ENCODE measurements at regions not wholly inside any gene's neighbourhood (a gene's known extent, or its start where the extent isn't known, plus 50 kb on each side); places are given as distances from the start of the nearest gene placed in this dataset.
A peak's percentile ranks its signal among the peaks of the same experiment; 100 is the strongest.

DNA sequence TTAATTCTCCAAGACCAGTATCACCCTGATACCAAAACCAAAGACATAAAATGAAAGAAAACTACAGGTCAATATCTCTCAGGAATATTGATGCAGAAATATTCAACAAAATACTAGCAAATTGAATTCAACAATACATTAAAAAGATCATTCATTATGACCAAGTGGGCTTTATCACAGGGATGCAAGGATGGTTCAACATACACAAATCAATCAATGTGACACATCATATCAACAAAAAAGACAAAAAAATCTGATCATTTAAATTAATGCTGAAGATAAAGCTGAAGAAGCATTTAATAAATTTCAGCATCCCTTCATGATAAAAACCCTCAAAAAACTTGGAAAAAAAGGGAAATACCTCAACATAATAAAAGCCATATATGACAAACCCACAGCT, 341.4 kb downstream of the GUCY2F start:
- POLR2A ChIA-PET = no interaction called here
- CTCF ChIA-PET = interaction anchor here (0.7 kb wide), 1 partner anchor 344 kb away, joined by 3 read pairs; no protein-coding TSS in a partner anchor
- H3K27ac ChIP-seq (ENCODE audit: extremely low read depth, low read depth, low read length) = no peak overlapping the region
- H3K9me3 ChIP-seq (ENCODE audit: control insufficient read depth, insufficient read depth, low read depth, low read length) = no peaks in the 10 kb centered on the region
- H3K4me3 ChIP-seq (ENCODE audit: low read depth, low read length) = no peak overlapping the region
- no peaks in the 10 kb centered on the region for H3K4me1 ChIP-seq (ENCODE audit: control insufficient read depth, insufficient read depth, low read length)
- no peaks in the 10 kb centered on the region for H3K36me3 ChIP-seq (ENCODE audit: control insufficient read depth in 2 of 2, insufficient read depth in 1 of 2, low read length in 2 of 2)
- TF ChIP-seq ZNF707 (tag by site-specific recombination; IDR thresholded peaks at IDR 0.05) = no peak
- TF ChIP-seq ZNF211 (tag by site-specific recombination; IDR thresholded peaks at IDR 0.05; ENCODE audit: low read depth) = no peak
- no peak for TF ChIP-seq ZBTB17 (tag by site-specific recombination; IDR thresholded peaks at IDR 0.05)
- no peak for TF ChIP-seq ZNF830 (tag by site-specific recombination; IDR thresholded peaks at IDR 0.05; ENCODE audit: low read depth)
- TF ChIP-seq MEIS1 (CRISPR knock-in tag; IDR thresholded peaks at IDR 0.05; ENCODE audit: borderline replicate concordance) = no peak
- TF ChIP-seq ZNF529 (tag by site-specific recombination; IDR thresholded peaks at IDR 0.05; ENCODE audit: insufficient replicate concordance) = no peak

GRCh38 chrX:109134777-109135176, 347.1 kb downstream of the GUCY2F start:
- no peak for TF ChIP-seq ZBTB8A (tag by site-specific recombination; IDR thresholded peaks at IDR 0.05)
- TF ChIP-seq, protein P1, sequence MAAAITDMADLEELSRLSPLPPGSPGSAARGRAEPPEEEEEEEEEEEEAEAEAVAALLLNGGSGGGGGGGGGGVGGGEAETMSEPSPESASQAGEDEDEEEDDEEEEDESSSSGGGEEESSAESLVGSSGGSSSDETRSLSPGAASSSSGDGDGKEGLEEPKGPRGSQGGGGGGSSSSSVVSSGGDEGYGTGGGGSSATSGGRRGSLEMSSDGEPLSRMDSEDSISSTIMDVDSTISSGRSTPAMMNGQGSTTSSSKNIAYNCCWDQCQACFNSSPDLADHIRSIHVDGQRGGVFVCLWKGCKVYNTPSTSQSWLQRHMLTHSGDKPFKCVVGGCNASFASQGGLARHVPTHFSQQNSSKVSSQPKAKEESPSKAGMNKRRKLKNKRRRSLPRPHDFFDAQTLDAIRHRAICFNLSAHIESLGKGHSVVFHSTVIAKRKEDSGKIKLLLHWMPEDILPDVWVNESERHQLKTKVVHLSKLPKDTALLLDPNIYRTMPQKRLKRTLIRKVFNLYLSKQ (tag by site-specific recombination; IDR thresholded peaks at IDR 0.05; ENCODE audit: borderline replicate concordance) = no peak
- TF ChIP-seq ZNF791 (tag by site-specific recombination; IDR thresholded peaks at IDR 0.05) = no peak
- peak; percentile 76 for TF ChIP-seq ZNF677 (tag by site-specific recombination; IDR thresholded peaks at IDR 0.05)
- TF ChIP-seq SETDB1 (IDR thresholded peaks at IDR 0.05; ENCODE audit: insufficient read length, low read length) = peak; percentile 38
- CTCF ChIA-PET = interaction anchor here (0.7 kb wide), 1 partner anchor 338 kb away, joined by 3 read pairs; no protein-coding TSS in a partner anchor
- POLR2A ChIA-PET = no interaction called here
- H3K36me3 ChIP-seq (ENCODE audit: control insufficient read depth in 2 of 2, insufficient read depth in 1 of 2, low read length in 2 of 2) = no peaks in the 10 kb centered on the region
- H3K9me3 ChIP-seq (ENCODE audit: control insufficient read depth, insufficient read depth, low read depth, low read length) = no peaks in the 10 kb centered on the region
- no peak overlapping the region for H3K27ac ChIP-seq (ENCODE audit: extremely low read depth, low read depth, low read length)
- H3K4me3 ChIP-seq (ENCODE audit: low read depth, low read length) = no peak overlapping the region
- no peaks in the 10 kb centered on the region for H3K4me1 ChIP-seq (ENCODE audit: control insufficient read depth, insufficient read depth, low read length)

- no peaks in the 10 kb centered on the region for H3K9me3 ChIP-seq (ENCODE audit: control insufficient read depth, insufficient read depth, low read depth, low read length)
- H3K36me3 ChIP-seq (ENCODE audit: control insufficient read depth in 2 of 2, insufficient read depth in 1 of 2, low read length in 2 of 2) = no peaks in the 10 kb centered on the region
- H3K4me1 ChIP-seq (ENCODE audit: control insufficient read depth, insufficient read depth, low read length) = no peaks in the 10 kb centered on the region
- TF ChIP-seq ZNF837 (tag by site-specific recombination; IDR thresholded peaks at IDR 0.05) (no peak), ZBTB17 (tag by site-specific recombination; IDR thresholded peaks at IDR 0.05) (no peak), KLF7 (tag by site-specific recombination; IDR thresholded peaks at IDR 0.05; ENCODE audit: borderline replicate concordance) (no peak), ZNF529 (tag by site-specific recombination; IDR thresholded peaks at IDR 0.05; ENCODE audit: insufficient replicate concordance) (no peak), PRDM1 (tag by site-specific recombination; IDR thresholded peaks at IDR 0.05) (no peak), ZNF324 (tag by site-specific recombination; IDR thresholded peaks at IDR 0.05) (no peak), ZNF610 (tag by site-specific recombination; IDR thresholded peaks at IDR 0.05; ENCODE audit: borderline replicate concordance) (no peak), ZNF24 (tag by site-specific recombination; IDR thresholded peaks at IDR 0.05) (no peak), KLF10 (tag by site-specific recombination; IDR thresholded peaks at IDR 0.05) (no peak), ZNF76 (tag by site-specific recombination; IDR thresholded peaks at IDR 0.05; ENCODE audit: borderline replicate concordance, low read depth) (no peak), ZNF423 (tag by site-specific recombination; IDR thresholded peaks at IDR 0.05) (no peak), ZNF776 (tag by site-specific recombination; IDR thresholded peaks at IDR 0.05; ENCODE audit: borderline replicate concordance) (no peak), ZBTB21 (tag by site-specific recombination; IDR thresholded peaks at IDR 0.05) (no peak), SP7 (tag by site-specific recombination; IDR thresholded peaks at IDR 0.05) (no peak), ZNF114 (tag by site-specific recombination; IDR thresholded peaks at IDR 0.05) (no peak), ZBTB1 (tag by site-specific recombination; IDR thresholded peaks at IDR 0.05) (no peak)
- TF ChIP-seq, protein P2, sequence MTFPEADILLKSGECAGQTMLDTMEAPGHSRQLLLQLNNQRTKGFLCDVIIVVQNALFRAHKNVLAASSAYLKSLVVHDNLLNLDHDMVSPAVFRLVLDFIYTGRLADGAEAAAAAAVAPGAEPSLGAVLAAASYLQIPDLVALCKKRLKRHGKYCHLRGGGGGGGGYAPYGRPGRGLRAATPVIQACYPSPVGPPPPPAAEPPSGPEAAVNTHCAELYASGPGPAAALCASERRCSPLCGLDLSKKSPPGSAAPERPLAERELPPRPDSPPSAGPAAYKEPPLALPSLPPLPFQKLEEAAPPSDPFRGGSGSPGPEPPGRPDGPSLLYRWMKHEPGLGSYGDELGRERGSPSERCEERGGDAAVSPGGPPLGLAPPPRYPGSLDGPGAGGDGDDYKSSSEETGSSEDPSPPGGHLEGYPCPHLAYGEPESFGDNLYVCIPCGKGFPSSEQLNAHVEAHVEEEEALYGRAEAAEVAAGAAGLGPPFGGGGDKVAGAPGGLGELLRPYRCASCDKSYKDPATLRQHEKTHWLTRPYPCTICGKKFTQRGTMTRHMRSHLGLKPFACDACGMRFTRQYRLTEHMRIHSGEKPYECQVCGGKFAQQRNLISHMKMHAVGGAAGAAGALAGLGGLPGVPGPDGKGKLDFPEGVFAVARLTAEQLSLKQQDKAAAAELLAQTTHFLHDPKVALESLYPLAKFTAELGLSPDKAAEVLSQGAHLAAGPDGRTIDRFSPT (tag by site-specific recombination; IDR thresholded peaks at IDR 0.05) = no peak
- TF ChIP-seq, protein P3, sequence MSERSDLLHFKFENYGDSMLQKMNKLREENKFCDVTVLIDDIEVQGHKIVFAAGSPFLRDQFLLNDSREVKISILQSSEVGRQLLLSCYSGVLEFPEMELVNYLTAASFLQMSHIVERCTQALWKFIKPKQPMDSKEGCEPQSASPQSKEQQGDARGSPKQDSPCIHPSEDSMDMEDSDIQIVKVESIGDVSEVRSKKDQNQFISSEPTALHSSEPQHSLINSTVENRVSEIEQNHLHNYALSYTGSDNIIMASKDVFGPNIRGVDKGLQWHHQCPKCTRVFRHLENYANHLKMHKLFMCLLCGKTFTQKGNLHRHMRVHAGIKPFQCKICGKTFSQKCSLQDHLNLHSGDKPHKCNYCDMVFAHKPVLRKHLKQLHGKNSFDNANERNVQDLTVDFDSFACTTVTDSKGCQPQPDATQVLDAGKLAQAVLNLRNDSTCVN (tag by site-specific recombination; optimal IDR thresholded peaks at IDR 0.05) = no peak
- POLR2A ChIA-PET = no interaction called here
- no peak overlapping the region for H3K4me3 ChIP-seq (ENCODE audit: low read depth, low read length)
- CTCF ChIA-PET = no interaction called here
- no peak overlapping the region for H3K27ac ChIP-seq (ENCODE audit: extremely low read depth, low read depth, low read length)
Measured at GRCh38 chrX:109125304-109125703, 356.6 kb downstream of the GUCY2F start.

Data from HEK293 (cell line).